Bone marrow (tissue), 2 donors: ENCODE measurements at regions not wholly inside any gene's neighbourhood (a gene's known extent, or its start where the extent isn't known, plus 50 kb on each side); places are given as distances from the start of the nearest gene placed in this dataset.

ENCODE experiments used
- DNase-seq, 2 donors: peaks; one replicate each; lab custom pipeline; 2025; lab: John Stamatoyannopoulos, UW

DNA sequence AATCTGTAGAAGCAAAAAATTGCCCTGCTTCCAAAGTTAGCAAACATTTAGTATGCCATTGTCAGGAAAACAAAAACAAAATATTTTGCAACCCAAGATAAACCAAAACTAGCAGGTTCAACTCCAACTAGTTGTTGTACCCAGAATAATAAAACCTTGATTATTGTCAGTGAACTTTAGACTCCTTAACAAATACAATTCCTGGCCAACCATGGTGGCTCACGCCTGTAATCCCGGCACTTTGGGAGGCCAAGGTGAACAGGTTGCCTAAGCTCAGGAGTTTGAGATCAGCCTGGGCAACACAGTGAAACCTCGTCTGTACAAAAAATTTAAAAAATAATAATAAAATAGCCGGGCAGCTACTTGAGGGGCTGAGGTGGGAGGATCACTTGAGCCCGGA is 53.6 kb upstream of the EPCAM start:
- DNase-seq = no peak

DNA sequence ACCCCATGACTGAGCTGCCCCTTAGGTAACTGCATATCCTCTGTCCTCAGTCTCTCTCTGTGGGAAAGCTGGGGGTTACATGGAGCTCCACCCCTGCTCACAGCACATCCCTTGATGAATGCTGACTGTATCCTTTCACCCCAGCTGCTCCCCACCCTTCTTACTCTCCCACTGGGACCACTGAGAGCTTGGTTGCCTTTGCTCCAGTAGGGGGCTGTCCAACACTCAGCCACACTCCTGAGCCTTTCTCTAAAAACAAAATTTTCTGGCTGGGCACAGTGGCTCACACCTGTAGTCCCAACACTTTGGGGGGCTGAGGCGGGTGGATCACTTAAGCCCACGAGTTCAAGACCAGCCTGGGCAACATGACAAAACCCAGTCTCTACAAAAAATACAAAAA is 55.4 kb upstream of the EPCAM start:
- DNase-seq = no peak

DNA sequence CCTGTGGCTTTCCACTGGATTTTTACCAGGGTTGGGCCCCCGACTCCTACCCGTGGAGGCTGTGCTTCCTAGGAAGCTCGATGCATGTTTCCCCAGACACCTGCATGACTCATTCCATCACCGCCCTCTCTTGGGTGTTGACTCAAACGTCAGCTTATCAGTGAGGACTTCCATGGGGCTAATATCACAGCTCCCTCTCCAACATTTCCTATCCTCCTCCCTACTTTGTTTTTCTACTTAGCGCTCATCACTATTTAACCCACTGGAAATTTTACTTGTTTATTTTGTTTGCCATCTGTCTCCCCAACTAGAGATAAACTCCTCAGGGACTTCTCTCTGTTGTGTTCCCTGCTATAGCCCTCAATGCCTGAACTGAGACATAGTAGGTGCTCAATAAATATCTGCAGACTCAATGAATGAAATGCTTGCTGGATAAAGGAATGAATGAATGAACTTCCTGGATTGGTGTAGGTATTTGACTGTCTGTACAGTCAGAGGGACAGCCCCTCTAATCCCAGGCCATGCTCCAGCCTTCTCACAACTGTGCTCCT is 55.9 kb upstream of the EPCAM start:
- DNase-seq = no peak

DNA sequence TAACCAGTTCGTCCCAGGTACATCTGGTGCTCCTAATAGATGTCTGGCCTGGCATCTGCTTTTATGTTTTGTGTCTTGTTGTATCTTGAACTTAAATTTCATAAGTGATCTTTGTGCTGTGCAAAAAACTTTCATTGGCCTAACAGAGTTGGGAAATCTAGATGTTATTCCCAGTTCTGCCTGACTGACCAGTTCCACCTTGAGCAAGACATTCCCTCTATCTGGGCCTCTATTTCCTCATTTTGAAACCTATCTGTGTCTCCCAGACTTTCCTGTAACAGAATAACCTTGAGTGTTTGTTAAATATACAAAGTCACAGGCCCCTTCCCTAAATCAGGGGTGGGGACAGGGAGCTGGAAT is 56.6 kb upstream of the EPCAM start:
- DNase-seq = no peak

DNA sequence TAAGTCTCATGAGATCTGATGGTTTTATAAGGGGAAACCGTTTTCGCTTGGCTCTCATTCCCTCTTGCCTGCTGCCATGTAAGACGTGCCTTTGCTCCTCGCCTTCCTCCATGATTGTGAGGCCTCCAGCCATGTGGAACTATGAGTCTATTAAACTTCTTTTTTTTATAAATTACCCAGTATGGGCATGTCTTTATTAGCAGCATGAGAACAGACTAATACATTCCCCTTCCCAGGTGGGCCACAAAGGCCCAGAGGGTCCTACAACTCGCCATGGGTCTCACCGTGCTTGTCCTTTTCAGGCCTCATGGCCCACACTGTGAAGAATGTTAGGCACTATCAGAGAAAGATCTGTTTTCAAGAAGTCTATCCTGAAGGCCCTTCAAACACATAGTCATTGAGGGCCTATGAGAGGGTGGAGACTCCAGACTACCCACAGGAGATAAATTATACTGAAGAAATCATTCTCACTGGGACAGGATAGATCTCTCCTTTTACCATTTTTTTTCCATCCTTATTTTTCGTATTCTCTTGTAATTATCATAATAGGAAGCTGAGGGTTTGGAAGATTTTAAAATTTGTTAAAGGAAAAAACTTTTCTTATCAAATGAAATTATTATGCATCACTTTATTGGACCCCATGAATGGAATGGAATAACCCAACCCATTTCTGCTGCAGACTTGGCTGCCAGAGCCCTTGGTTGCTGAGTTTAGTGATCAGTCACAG is 57.2 kb upstream of the EPCAM start:
- no peak for DNase-seq

DNA sequence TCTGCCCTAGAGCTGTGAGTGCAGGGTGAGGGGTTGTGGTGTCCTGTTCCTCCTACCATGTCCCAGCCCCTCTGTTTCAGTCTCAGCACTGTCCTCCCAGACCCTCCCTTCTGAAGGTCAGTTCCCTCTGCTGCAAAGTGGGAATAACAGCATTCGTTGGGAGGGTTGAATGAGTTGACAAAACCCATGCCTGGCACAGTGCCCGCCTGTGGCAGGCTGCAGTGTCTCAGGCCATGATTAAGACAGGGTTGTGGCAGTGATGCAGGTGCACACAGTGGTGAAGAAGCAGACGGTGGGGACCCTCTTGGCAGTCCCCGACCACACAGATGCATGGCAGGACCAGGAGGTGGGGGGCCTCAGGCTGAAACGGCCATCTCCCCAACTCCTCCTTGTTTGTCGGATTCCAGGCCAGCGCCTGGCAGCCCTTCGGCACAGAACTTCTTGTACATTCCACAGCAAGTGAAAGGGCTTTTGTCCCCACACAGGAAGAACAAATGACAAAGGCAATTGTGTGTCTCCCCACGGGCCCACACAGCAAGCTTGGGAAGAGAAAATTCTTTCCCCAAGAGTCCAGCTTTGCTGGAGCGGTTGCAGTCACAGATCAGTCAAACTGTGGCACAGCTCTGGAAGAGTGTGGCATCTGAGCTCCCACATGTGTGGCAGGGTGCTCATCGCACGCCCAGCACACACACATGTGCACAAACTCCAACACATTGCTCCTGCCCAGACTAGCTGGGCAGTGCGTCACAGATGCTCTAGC is 58.1 kb upstream of the EPCAM start:
- peak; percentile 54 for DNase-seq

DNA sequence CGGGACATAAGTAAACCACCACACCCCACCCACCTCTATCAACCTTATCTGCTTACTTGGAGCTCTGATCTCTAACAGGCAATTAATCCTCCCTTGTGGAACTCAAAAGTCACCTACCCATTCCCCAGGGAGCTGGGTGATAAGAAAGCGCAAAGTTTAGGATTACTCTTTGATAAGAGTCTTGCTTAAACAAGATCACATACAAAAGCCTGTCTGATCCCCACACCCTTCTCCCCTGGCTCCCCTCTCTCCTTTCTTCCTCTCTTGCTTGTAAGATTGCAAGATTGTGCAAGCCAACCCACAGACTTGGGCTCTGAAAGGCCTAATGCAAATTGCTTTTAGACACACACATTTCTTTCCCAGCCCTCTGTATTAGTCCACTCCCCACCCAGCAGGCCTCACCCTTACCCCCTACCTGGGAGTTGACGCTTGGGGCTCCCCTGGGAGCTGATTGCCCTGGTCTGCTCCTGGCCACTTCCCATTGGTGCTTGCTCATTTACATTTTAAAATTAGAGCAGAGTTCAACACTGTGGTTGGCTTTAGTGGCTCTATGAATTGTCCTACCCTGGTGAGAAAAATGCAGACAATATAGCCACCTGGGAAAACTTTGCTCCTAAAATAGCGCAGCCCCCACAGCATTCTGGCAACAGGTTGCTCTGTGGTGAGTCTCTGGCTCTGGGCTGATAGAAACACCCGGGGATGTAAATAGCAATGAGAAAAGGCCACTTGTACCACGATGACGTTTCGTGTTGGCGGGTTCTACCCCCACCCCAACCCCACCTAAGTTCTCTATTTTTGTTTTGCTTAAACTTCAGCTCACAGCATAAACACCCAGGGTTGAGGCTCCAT is 58.9 kb upstream of the EPCAM start:
- peak; percentile 16 to 55 for DNase-seq

DNA sequence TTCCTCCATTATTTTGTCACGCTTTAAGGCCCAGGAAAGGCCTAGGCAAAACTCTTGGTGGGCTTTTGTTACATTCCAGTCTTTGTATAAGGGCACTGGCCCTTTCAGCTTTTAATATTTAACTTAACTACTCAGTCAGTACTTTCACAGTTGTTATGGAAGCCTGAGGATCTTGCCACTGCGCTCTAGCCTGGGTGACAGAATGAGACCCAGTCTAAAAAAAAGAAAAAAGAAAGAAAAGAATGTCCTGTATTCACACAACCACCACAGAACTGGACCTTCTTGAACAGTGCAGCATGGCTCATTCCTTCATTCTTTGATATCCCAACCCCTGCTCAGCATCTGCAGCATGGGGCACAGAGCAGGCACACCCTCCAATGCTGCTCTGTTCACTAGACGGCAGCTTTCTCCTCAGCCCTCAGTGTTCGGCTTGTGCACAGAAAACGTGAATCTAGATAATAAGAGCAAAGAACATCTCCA is 59.6 kb upstream of the EPCAM start:
- DNase-seq = no peak

DNA sequence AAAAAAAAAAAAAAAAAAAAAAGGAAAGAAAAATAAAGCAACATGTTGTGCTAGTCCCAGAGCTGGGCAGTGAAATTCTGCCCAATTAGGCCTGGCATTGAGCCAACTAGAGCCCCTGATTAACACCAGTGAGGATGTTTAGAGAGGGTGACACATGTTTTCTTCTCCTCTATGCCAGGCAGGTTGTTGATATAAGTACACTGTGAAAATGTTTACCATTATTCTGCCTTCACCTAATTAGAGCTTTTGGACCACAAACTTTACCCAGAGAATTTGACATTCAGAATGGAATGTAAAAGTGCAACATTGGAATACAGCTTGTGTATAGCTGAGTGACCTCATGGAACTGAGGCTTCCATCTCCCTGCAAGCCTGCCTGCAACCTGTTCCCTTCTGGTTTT is 62.0 kb upstream of the EPCAM start:
- no peak for DNase-seq

DNA sequence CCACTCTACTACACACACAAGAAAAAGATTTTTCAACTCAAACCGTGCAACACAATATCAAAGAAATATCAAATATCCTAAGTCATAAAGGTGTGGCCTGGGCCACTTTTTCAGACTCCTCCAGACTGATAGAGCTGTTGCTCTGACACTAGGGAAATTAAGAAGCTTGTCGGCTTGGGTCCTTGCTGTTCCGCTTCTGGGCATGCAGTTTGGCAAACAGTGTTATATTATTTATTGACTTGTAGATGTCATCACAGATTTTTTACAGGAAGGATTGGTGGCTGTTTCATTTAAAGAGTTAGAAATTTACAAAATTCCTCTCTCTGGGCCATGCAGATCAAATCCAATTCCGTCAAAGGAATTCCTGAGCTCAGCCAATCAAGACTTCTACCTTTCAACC is 64.5 kb upstream of the EPCAM start:
- DNase-seq = no peak

DNA sequence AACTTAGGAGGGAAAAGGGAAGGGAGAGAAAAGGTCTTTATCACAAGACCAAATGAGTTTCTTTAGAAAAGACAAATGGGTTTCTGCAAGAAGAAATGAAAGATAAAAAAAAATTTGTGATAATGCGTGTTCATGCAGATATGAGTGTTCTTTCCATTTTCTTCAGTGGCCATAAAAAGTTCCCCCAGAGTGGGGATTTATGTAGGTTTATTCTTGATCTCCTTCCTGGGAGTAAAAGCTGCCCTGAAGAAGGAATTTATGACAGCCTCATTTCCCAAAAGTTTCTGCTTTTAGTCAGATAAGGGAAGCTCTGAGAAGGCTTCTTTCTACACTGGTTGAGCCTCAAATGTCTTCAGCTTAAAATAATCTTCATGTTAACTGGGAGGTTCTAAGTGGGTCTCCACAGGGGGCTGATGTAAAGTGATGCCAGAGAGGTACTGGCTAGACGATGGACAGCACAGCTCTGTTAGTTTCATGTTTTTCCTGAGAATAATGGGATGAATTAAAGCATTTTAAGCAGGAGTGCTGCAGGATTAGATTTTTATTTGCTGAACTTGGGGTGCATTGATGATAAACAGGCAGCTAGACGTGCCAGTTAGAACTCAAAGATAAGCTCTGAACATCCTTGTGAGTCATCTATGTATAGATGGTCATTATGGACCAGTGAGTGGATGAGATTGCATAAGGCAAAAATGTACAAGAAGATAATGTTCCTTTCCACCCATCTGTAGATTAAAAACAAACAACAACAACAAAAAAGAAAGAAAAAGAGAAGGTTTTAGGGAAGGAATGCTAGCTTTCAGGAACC is 65.6 kb upstream of the EPCAM start:
- no peak for DNase-seq

DNA sequence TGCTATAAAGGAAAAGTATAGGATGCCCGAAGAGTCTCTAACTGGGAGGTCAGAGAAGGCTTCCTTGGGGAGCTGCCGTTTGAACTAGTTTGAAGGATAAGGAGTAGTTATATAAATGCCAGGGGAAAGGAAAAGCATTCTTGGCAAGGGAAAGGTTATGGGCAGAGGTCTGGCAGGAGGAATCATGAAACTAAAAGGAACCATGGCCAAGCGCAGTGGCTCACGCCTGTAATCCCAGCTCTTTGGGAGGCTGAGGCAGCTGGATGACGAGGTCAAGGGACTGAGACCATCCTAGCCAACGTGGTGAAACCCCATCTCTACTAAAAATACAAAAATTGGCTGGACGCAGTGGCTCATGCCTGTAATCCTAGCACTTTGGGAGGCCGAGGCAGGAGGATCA is 66.8 kb upstream of the EPCAM start:
- DNase-seq = no peak

DNA sequence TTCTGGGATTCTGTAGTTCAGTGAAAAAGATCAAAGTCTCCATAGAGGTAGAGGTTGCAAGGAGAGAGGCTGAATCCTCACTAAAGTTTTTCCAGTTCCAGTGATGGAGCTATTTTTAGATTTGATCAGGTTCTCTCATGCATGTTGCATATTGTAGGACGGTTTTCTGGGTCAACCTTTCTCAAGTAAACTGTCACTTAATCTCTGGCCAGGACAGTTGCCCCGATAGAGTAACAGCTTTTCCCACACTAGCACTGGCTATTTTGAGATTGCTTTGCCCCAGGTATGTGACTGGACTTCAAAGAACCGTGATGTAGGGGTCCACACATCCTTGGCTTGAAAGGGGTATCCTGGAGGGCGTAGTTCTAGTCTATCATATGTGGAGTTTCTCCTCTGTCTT is 67.4 kb upstream of the EPCAM start:
- no peak for DNase-seq

DNA sequence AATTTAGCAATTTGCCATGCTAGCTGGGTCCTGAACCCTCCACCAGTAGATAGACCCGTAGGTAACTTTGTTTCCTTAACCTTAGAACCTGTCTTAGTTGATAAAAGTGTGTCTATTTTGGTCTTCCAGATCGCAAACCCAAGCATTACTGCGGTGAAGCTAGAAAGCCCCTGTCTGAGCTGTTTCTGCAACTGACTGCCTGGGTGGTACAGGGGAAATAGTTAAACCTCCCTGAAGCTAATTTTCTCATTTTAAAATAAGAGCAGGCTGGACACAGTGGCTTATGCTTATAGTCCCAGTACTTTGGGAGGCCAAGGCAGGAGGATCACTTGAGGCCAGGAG is 67.9 kb upstream of the EPCAM start:
- DNase-seq = no peak

DNA sequence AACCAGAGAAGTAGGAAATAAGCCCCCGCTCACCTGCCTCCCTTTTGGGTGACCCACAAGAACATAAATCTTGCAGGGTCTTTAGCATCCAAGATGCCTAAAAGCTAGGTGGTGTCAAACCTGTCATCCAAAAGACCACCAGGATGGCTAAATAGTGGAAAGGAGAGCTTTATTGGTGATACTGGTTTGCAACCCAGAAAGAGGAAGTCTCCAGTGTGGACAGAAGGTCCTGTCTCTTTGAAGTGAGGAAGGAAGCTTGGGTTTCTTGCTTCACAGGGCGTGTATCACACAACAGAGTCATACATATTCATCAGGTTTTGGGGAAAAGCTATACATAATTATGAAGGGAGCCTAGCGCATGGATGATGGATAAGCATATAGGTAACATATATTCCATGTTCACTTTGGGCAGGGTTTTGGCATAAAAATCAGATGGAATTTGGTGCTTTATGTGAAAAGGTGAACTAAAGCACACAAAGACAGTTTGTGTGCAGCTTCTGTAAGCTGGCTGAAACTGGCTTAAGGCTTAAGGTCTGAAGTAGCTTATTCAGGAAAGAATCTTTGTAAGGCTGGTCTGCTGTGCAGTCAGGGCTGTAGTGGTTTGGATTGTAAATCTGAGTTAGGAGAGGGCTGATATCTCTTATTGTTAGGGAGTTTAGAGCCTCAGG is 68.4 kb upstream of the EPCAM start:
- peak; percentile 18 to 66 for DNase-seq

DNA sequence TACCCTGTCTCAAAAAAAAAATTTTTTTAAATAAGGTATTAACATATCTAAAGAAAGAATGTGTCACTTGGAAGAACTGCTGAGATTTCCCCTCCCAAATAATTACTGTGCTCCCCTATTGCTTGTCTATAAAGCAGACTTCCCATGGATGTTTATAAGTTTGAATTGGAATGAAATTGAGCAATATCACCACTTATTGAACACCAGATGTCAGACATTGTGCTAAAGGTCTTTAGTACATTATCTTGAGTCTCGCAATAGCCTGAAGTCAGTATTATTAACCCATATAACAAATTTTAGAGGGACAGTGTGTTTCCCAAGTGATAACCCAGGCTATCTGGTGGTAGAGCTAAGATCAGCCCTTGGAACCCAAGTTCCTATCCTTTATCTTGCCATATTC is 69.0 kb upstream of the EPCAM start:
- no peak for DNase-seq

DNA sequence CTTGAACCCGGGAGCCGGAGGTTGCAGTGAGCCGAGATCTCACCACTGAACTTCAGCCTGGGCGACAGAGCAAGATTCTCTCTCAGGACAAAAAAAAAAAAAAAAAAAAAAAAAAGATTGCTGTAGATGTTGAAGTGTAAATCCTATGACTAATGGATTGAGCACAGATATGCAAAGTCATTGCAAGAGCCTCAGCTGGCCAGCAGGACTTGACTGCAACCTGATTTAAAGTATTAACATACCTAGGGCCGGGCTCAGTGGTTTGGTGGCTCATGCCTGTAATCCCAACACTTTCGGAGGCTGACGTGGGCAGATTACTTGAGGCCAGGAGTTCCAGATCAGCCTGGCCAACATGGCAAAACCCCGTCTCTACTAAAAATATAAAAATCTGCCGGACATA is 69.6 kb upstream of the EPCAM start:
- no peak for DNase-seq

DNA sequence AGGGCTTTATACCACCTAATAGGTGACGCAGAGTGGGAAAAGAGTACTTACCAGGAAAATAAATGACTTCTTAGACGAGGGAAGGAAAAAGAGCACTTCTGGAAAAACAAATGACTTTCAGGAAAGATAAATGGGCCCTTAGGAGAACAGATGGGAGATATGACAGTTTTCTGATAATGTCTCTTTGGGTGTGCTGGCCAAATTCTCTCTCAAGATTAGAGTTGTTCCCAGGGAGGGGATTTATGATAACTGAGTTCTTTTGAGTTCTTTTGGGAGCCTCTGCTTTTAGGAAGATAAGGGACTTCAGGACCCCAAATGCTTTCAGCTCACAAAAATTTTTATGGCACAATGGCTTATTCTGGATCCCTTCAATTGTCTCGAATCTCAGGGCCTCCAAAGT is 70.3 kb upstream of the EPCAM start:
- DNase-seq = no peak

DNA sequence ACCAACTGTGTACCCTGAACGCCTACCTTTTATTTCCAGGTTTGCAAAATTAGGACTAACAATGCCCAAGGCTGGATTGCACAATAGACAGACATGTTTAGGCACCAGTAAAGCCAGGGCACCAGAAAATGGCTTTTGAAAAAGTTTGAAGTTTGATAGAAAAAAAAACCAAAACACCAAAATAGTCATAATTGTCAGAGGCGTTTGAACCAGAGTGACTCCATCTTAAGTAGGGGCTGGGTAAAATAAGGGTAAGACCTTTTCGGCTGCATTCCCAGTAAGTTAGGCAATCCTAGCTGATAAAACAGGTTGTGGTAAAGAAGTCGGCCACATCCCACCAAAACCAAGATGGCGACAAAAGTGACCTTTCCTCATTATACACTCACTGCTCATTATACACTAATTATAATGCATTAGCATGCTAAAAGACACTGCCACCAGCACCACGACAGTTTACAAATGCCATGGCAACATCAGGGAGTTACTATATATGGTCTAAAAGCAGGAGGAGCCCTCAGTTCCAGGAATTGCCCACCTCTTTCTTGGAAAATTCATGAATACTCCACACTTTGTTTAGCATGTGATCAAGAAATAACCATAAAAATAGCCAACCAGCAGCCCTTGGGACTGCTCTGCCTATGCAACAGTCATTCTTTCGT is 71.2 kb upstream of the EPCAM start:
- no peak for DNase-seq

DNA sequence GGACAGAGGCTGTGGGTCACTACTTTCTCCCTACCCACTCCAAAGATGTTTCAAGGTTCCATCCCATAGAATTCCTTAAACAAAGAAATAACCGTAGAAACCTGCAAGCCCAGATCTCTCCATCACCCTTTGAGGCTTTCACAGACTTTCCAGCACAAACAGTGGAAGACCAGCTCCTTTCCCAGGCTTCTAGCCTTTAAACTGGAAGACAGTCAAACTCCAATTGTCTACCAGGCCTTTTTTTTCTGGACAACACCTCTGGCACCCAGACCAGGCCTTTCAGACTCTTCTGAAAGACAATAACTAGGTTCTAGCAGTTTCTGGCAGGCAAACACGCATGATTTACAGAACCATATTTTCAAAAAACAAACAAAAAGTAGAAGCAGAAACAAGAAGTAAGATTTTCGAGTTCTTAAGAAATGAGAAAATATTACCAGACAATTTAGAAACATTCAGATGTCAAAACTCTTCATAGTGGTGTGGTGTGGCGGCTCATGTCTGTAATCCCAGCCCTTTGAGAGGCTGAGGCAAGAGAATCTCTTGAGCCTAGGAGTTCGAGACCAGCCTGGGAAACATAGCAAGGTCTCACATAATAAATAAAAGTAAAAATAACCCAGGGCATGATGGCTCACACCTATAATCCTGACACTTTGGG is 73.0 kb upstream of the EPCAM start:
- no peak for DNase-seq
